Lower leg skin (tissue), 4 donors: ENCODE measurements at regions not wholly inside any gene's neighbourhood (a gene's known extent, or its start where the extent isn't known, plus 50 kb on each side); places are given as distances from the start of the nearest gene placed in this dataset.
"Not testable (repeated sequence)": the region's sequence is repeated elsewhere in the genome, so short reads cannot be mapped to it uniquely, and the experiment has no call there.

Experiments used
- DNase-seq, 2 donors: peaks; one replicate each; pipeline ENCODE4 v3.0.0-alpha.2; 2019; ENCODE audit warnings: low spot score in 2 of 2
- H3K4me3 ChIP-seq: fragments of 200-600 bp; sonication (generic); 2 replicates; pipeline ENCODE4 v1.5.1; 2017; ENCODE audit warnings: mild to moderate bottlenecking, low read depth; ENCODE audit not compliant: poor library complexity, severe bottlenecking
- CTCF ChIP-seq, 3 donors: fragments of 450-650 bp; IDR thresholded peaks; one replicate each; pipeline ENCODE4 v1.5.1; 2016; ENCODE audit warnings: antibody characterized with exemption in 3 of 3, mild to moderate bottlenecking in 3 of 3, moderate library complexity in 2 of 3
- POLR2A ChIP-seq, 2 donors: fragments of 450-650 bp; IDR thresholded peaks; one replicate each; pipeline ENCODE4 v1.6.1; 2016 to 2017; ENCODE audit warnings: antibody characterized with exemption in 2 of 2, mild to moderate bottlenecking in 1 of 2, moderate library complexity in 1 of 2
- WGBS, 2 donors: methylation state at CpG; one replicate each; pipeline ENCODE4 v1.1.5; 2018; 5-methylcytosine and 5-hydroxymethylcytosine counted together
- intact Hi-C: fragments of 100-400 bp; cut with DNase I; formaldehyde crosslinking; loops from one replicate; pipeline ENCODE4 v1.15.0; 2023; ENCODE audit warnings: low total_unique reads

GRCh38 chr2:36137612-36138011 lies 218.0 kb upstream of the CRIM1 start:
- DNase-seq: no peak
- H3K4me3 ChIP-seq: no peak overlapping the region
- WGBS, 2 donors: 79 to 84% methylated on average over 3 of the region's 3 CpGs
- intact Hi-C loops: no loop called here
- no peak for TF ChIP-seq CTCF (IDR thresholded peaks at IDR 0.05)
- TF ChIP-seq POLR2A (IDR thresholded peaks at IDR 0.05): no peak

- intact Hi-C loops: no loop called here
- H3K4me3 ChIP-seq: no peak overlapping the region
- TF ChIP-seq POLR2A (IDR thresholded peaks at IDR 0.05) (no peak), CTCF (IDR thresholded peaks at IDR 0.05) (no peak)
- DNase-seq: no peak
These were observed 221.3 kb upstream of the CRIM1 start for GRCh38 chr2:36134281-36134680.

DNA sequence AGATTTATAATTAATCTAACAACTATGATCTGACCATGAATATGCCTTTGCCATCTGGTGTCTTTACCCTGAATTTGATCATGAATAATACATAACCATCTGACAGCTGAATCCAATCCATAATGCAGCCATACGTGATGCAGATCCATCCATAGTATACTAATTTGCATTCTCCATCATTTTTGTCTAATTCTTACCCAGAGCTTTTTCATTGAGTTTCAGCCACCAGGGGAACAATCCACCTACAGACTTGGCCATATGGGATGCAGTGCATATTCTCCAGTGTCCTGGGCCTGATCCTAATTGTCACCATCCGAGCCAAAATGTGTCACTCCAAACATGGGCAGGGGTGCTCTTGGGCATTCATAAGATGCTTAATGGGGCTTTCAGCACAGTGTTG lies 227.2 kb upstream of the CRIM1 start:
- TF ChIP-seq POLR2A (IDR thresholded peaks at IDR 0.05) (no peak), CTCF (IDR thresholded peaks at IDR 0.05) (no peak)
- WGBS, 2 donors: 79 to 91% methylated on average over 2 of the region's 2 CpGs
- no peak for DNase-seq
- intact Hi-C loops: no loop called here
- no peak overlapping the region for H3K4me3 ChIP-seq

DNA sequence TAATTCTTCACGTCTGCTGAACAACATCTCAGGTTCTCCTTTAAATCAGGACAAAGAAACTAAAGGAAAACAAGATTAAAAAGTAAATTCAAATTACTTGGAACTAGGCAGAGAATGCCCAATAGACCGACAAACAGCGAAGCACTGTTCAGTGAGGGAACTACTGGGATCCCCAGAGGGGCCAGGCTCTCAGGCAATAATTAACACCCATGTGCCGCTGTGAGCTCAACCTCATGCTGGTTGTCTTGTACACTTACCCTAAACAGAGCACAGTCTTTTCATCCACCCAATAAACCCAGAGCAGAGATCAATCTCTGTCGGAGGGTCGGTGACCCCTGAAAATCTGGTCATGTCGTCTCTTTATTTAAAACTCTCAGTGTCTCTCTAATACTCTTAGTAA lies 229.9 kb upstream of the CRIM1 start:
- DNase-seq: no peak
- no peak overlapping the region for H3K4me3 ChIP-seq
- no peak for TF ChIP-seq CTCF (IDR thresholded peaks at IDR 0.05)
- no peak for TF ChIP-seq POLR2A (IDR thresholded peaks at IDR 0.05)
- intact Hi-C loops: no loop called here
- 73 to 74% methylated on average over 7 of the region's 7 CpGs for WGBS, 2 donors

- no peak overlapping the region for H3K4me3 ChIP-seq
- 85 to 89% methylated on average over 2 of the region's 2 CpGs for WGBS, 2 donors
- TF ChIP-seq POLR2A (IDR thresholded peaks at IDR 0.05) (no peak), CTCF (IDR thresholded peaks at IDR 0.05) (no peak)
- DNase-seq: no peak
- intact Hi-C loops: no loop called here
These were observed 231.6 kb upstream of the CRIM1 start for GRCh38 chr2:36123995-36124394.

DNA sequence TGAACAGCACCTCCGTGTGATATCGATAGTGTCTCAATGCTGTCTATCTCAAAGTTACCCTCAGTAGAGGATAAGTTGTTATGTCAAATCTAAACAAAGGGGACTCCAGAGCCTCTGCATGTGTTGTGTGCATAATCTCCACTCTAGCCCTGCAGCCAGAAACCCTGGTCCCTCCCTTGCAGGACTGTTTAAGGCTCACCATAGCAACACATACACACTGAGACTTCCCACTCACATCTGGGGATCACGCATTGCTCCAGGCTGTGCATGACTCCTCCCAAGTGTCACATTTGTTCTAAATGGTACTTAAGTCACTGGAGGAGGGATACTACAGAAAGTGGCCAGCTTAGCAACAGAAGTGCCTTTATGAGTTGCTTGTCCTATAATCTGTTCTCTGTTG lies 258.6 kb upstream of the CRIM1 start:
- intact Hi-C loops: no loop called here
- WGBS, 2 donors: 64 to 75% methylated on average over 3 of the region's 3 CpGs

GRCh38 chr2:36091844-36092741 lies 263.5 kb upstream of the CRIM1 start:
- 93 to 95% methylated on average over 17 to 19 of the region's 26 CpGs for WGBS, 2 donors
- H3K4me3 ChIP-seq, DNase-seq, intact Hi-C loops: not testable (repeated sequence)

More for the DNA sequence above, 258.6 kb upstream of the CRIM1 start:
- DNase-seq: no peak
- H3K4me3 ChIP-seq: no peak overlapping the region
- TF ChIP-seq CTCF (IDR thresholded peaks at IDR 0.05): no peak
- TF ChIP-seq POLR2A (IDR thresholded peaks at IDR 0.05): no peak
